HepG2 (cell line): ENCODE measurements at regions not wholly inside any gene's neighbourhood (a gene's known extent, or its start where the extent isn't known, plus 50 kb on each side); places are given as distances from the start of the nearest gene placed in this dataset.

Experiments
- ATAC-seq: fragments of 200-7000 bp; cut with Tn5 transposase; 3 replicates; pipeline ENCODE4 v1.9.1; 2020; ENCODE audit warnings: mild to moderate bottlenecking, moderate library complexity
- BruUV-seq: library from RNA; stranded (reverse); fragments of 400-500 nt; replicated peaks from 2 replicates; lab custom pipeline; 2021; lab: Mats Ljungman, UMichigan
- CTCF ChIA-PET: fragments of 300-600 bp; formaldehyde crosslinking; extraction: SDS; loops from one replicate; lab custom pipeline; 2021; ENCODE audit warnings: low total read pairs, inconsistent platforms, low intra/inter-chr PET ratio; lab: Yijun Ruan, JAX
- POLR2A ChIA-PET: fragments of 350-600 bp; sonication (Branson Sonifier 250); formaldehyde crosslinking; loops from one replicate; lab custom pipeline; 2020; ENCODE audit warnings: antibody characterized with exemption, inconsistent platforms; lab: Yijun Ruan, JAX
- DNase-seq: peaks from one replicate; pipeline ENCODE4 v3.0.0-alpha.2; 2015; ENCODE audit warnings: low spot score
- FAIRE-seq: peaks from 3 replicates; lab custom pipeline; 2011; peaks lifted over from hg19 to GRCh38; lab: Jason Lieb, UNC
- H2AFZ ChIP-seq: one replicate; pipeline ENCODE4 v1.6.1; 2011; ENCODE audit warnings: low read length, inconsistent platforms
- H3K27ac ChIP-seq: fragments of 300-600 bp; 3 replicates; pipeline ENCODE4 v1.8.0; 2011; ENCODE audit warnings: mixed run types, mild to moderate bottlenecking, mixed read lengths, low read length, inconsistent platforms; ENCODE audit not compliant: insufficient read depth; ENCODE audit errors: extremely low read length
- H3K27me3 ChIP-seq, 2 experiments: fragments of 200-600 bp in 1 of 2; 2 replicates in 1 of 2; 3 replicates in 1 of 2; pipeline versions ENCODE4 v1.6.0 to v1.8.0; 2011; ENCODE audit warnings: low read length in 2 of 2, mild to moderate bottlenecking in 2 of 2, moderate library complexity in 2 of 2, inconsistent platforms in 1 of 2; ENCODE audit not compliant: insufficient read depth in 2 of 2, control insufficient read depth in 1 of 2
- H3K36me3 ChIP-seq, 2 experiments: fragments of 200-600 bp in 1 of 2; replicated peaks in 1 of 2; 2 replicates in 1 of 2; 3 replicates in 1 of 2; pipeline versions ENCODE4 v1.5.1 to v1.8.0; 2011; ENCODE audit warnings: low read length in 2 of 2, inconsistent platforms in 1 of 2; ENCODE audit not compliant: insufficient read depth in 2 of 2, control insufficient read depth in 1 of 2
- H3K4me1 ChIP-seq: 2 replicates; pipeline ENCODE4 v1.5.1; 2012; ENCODE audit warnings: low read length, inconsistent platforms; ENCODE audit not compliant: insufficient read depth
- H3K4me2 ChIP-seq: 2 replicates; pipeline ENCODE4 v1.6.0; 2011; ENCODE audit warnings: low read depth, low read length, inconsistent platforms
- H3K4me3 ChIP-seq, 3 experiments: fragments of 200-600 bp in 1 of 3; sonication (generic), shearing (Covaris generic) in 1 of 3; replicated peaks in 1 of 3; 2 replicates each; pipeline ENCODE4 v1.5.1; 2011 to 2016; ENCODE audit warnings: low read length in 3 of 3, inconsistent platforms in 2 of 3, low read depth in 2 of 3, mild to moderate bottlenecking in 2 of 3, control low read depth in 1 of 3, mixed read lengths in 1 of 3; ENCODE audit not compliant: insufficient read depth in 1 of 3
- H3K79me2 ChIP-seq: one replicate; pipeline ENCODE4 v1.6.1; 2011; ENCODE audit warnings: low read length, inconsistent platforms; ENCODE audit not compliant: insufficient read depth
- H3K9ac ChIP-seq: 2 replicates; pipeline ENCODE4 v1.6.0; 2011; ENCODE audit warnings: mild to moderate bottlenecking, low read depth, low read length, inconsistent platforms; ENCODE audit not compliant: insufficient read depth
- H3K9me3 ChIP-seq: 2 replicates; pipeline ENCODE4 v1.5.1; 2012; ENCODE audit warnings: mild to moderate bottlenecking, low read length
- H4K20me1 ChIP-seq: 2 replicates; pipeline ENCODE4 v1.6.0; 2011; ENCODE audit warnings: inconsistent platforms, mild to moderate bottlenecking, low read length, moderate library complexity; ENCODE audit not compliant: insufficient read depth
- ARHGAP35 ChIP-seq: sonication (generic); formaldehyde crosslinking; IDR thresholded peaks from 2 replicates; pipeline ENCODE4 v1.9.0; 2022; ENCODE audit warnings: mild to moderate bottlenecking, inconsistent platforms, moderate library complexity, missing genetic modification reagents, borderline replicate concordance
- BORCS8-MEF2B ChIP-seq: sonication (generic); formaldehyde crosslinking; IDR thresholded peaks from 2 replicates; pipeline ENCODE4 v1.8.0; 2022; ENCODE audit warnings: mild to moderate bottlenecking, missing genetic modification reagents
- DBP ChIP-seq: sonication (generic); formaldehyde crosslinking; IDR thresholded peaks from 2 replicates; pipeline ENCODE4 v1.4.0; 2020; ENCODE audit warnings: missing genetic modification reagents; ENCODE audit errors: not compliant biosample characterization
- NR2C2 ChIP-seq: sonication (generic); formaldehyde crosslinking; IDR thresholded peaks from 2 replicates; pipeline ENCODE4 v1.4.0; 2020; ENCODE audit warnings: missing genetic modification reagents, mild to moderate bottlenecking, moderate library complexity, borderline replicate concordance
- PRDM15 ChIP-seq: sonication (generic); formaldehyde crosslinking; IDR thresholded peaks from 2 replicates; pipeline ENCODE4 v1.4.0; 2020; ENCODE audit warnings: missing genetic modification reagents
- TCF12 ChIP-seq, 2 experiments: fragments of 450-650 bp in 1 of 2; sonication (generic) in 1 of 2; formaldehyde crosslinking in 1 of 2; IDR thresholded peaks; 2 replicates each; pipeline versions ENCODE4 v1.6.1 to v1.8.0; 2017 to 2022; ENCODE audit warnings: antibody characterized with exemption in 1 of 2, mild to moderate bottlenecking in 1 of 2, missing genetic modification reagents in 1 of 2, moderate library complexity in 1 of 2
- ZMYM4 ChIP-seq: sonication (generic); formaldehyde crosslinking; IDR thresholded peaks from 2 replicates; pipeline ENCODE4 v1.8.1; 2023; ENCODE audit warnings: mild to moderate bottlenecking, missing genetic modification reagents
- ZNF101 ChIP-seq: sonication (generic); formaldehyde crosslinking; IDR thresholded peaks from 2 replicates; pipeline ENCODE4 v1.4.0; 2020; ENCODE audit warnings: mild to moderate bottlenecking, low read depth, missing genetic modification reagents, borderline replicate concordance
- ZXDC ChIP-seq: sonication (generic); formaldehyde crosslinking; IDR thresholded peaks from 2 replicates; pipeline ENCODE4 v1.5.0; 2020; ENCODE audit warnings: mild to moderate bottlenecking, missing genetic modification reagents
- WGBS: methylation state at CpG from one replicate; pipeline ENCODE4 v1.1.6; 2017; ENCODE audit warnings: low lambda C conversion rate; 5-methylcytosine and 5-hydroxymethylcytosine counted together
- in situ Hi-C: cut with HindIII; loops from 2 replicates; pipeline ENCODE4 v1.10.0; 2017; ENCODE audit warnings: low pct_unique_long_range_greater_than_20kb; ENCODE audit not compliant: extremely low pct_ligation_motif_present
- intact Hi-C: fragments of 100-400 bp; cut with micrococcal nuclease; formaldehyde crosslinking; loops from one replicate; pipeline ENCODE4 v1.10.0; 2022; ENCODE audit not compliant: unreplicated experiment
- TF ChIP-seq, protein P1 (sequence below): IDR thresholded peaks from 2 replicates; pipeline ENCODE4 v1.6.1; 2018; ENCODE audit warnings: missing genetic modification reagents, mild to moderate bottlenecking, missing compliant biosample characterization
- TF ChIP-seq, protein P2 (sequence below): sonication (generic); formaldehyde crosslinking; IDR thresholded peaks from 2 replicates; pipeline ENCODE4 v1.4.0; 2020; ENCODE audit warnings: low read depth, mild to moderate bottlenecking, missing genetic modification reagents
- TF ChIP-seq, protein P3 (sequence below): sonication (generic); formaldehyde crosslinking; IDR thresholded peaks from 2 replicates; pipeline ENCODE4 v1.5.0; 2020; ENCODE audit warnings: missing genetic modification reagents, mild to moderate bottlenecking, borderline replicate concordance

DNA sequence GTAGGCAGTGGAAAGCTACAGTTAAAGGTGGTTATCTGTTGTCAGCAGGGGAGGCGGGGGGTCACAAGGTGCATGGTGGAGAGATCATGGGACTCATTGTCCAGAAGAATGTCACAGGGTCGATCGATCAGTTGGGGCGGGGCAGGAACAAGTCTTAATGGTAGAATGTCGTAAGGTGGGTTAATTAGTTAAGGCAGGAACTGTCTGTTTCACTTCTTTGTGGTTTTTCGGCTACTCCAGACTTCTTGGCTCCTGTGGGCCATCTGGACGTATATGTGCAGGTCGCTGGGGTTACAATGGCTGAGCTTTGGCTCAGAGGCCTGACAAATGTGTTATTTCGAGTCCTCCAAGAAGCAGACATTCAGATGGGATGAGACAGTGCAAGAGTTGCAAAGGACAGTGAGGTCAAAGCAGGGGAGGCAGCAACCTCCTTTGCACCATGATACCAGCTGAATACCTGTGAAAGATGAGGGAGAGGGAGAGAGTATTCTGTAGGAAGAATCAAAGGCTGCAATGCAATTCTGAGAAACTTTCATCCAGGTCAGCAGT is 246.9 kb upstream of the TMEM132C start:
- intact Hi-C loops, result no loop called here
- no peaks in the 10 kb centered on the region; a peak in 1 of 5 replicates for H3K27me3 ChIP-seq
- CTCF ChIA-PET, result no interaction called here
- H3K4me2 ChIP-seq, result no peak overlapping the region
- ATAC-seq, result no peak
- no TSS peak for BruUV-seq
- WGBS, result 27% methylated on average over 9 of the region's 9 CpGs
- no peak for FAIRE-seq
- no peak overlapping the region for H3K27ac ChIP-seq
- no peaks in the 10 kb centered on the region for H3K36me3 ChIP-seq
- H3K9me3 ChIP-seq, result no peaks in the 10 kb centered on the region
- no peaks in the 10 kb centered on the region for H3K4me1 ChIP-seq
- H3K4me3 ChIP-seq, result no peak overlapping the region
- no peak overlapping the region for H2AFZ ChIP-seq
- no peaks in the 10 kb centered on the region for H3K79me2 ChIP-seq
- no peak overlapping the region for H3K9ac ChIP-seq
- no peak for DNase-seq
- no peaks in the 10 kb centered on the region for H4K20me1 ChIP-seq
- POLR2A ChIA-PET, result no interaction called here
- in situ Hi-C loops, result no loop called here
- TF ChIP-seq ZNF101 (CRISPR knock-in tag) (no peak), DBP (CRISPR knock-in tag) (no peak), ARHGAP35 (no peak), TCF12 (IDR thresholded peaks at IDR 0.05) (no peak), TCF12 (CRISPR knock-in tag; IDR thresholded peaks at IDR 0.05) (no peak), ZXDC (CRISPR knock-in tag) (no peak), PRDM15 (CRISPR knock-in tag) (no peak), BORCS8-MEF2B (CRISPR knock-in tag) (no peak), ZMYM4 (CRISPR knock-in tag) (no peak), NR2C2 (CRISPR knock-in tag) (no peak)
- TF ChIP-seq, protein P1, sequence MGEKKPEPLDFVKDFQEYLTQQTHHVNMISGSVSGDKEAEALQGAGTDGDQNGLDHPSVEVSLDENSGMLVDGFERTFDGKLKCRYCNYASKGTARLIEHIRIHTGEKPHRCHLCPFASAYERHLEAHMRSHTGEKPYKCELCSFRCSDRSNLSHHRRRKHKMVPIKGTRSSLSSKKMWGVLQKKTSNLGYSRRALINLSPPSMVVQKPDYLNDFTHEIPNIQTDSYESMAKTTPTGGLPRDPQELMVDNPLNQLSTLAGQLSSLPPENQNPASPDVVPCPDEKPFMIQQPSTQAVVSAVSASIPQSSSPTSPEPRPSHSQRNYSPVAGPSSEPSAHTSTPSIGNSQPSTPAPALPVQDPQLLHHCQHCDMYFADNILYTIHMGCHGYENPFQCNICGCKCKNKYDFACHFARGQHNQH (CRISPR knock-in tag), result no peak
- TF ChIP-seq, protein P2, sequence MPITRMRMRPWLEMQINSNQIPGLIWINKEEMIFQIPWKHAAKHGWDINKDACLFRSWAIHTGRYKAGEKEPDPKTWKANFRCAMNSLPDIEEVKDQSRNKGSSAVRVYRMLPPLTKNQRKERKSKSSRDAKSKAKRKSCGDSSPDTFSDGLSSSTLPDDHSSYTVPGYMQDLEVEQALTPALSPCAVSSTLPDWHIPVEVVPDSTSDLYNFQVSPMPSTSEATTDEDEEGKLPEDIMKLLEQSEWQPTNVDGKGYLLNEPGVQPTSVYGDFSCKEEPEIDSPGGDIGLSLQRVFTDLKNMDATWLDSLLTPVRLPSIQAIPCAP (CRISPR knock-in tag), result no peak
- TF ChIP-seq, protein P3, sequence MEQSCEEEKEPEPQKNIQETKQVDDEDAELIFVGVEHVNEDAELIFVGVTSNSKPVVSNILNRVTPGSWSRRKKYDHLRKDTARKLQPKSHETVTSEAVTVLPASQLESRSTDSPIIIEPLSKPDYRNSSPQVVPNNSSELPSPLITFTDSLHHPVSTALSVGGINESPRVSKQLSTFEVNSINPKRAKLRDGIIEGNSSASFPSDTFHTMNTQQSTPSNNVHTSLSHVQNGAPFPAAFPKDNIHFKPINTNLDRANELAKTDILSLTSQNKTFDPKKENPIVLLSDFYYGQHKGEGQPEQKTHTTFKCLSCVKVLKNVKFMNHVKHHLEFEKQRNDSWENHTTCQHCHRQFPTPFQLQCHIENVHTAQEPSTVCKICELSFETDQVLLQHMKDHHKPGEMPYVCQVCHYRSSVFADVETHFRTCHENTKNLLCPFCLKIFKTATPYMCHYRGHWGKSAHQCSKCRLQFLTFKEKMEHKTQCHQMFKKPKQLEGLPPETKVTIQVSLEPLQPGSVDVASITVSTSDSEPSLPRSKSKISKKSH (CRISPR knock-in tag), result no peak
